PFSK-1 (cell line): ENCODE measurements at regions not wholly inside any gene's neighbourhood (a gene's known extent, or its start where the extent isn't known, plus 50 kb on each side); places are given as distances from the start of the nearest gene placed in this dataset.

Experiments used
- REST ChIP-seq, 2 experiments: IDR thresholded peaks; 2 replicates each; pipeline versions ENCODE4 v1.6.1 to v1.8.0; 2011 to 2012; ENCODE audit warnings: low read depth in 2 of 2, low read length in 2 of 2, control low read depth in 1 of 2, inconsistent platforms in 1 of 2, mild to moderate bottlenecking in 1 of 2, moderate library complexity in 1 of 2; ENCODE audit not compliant: insufficient read depth in 1 of 2
- SIN3A ChIP-seq: IDR thresholded peaks from 2 replicates; pipeline ENCODE4 v1.6.1; 2012; ENCODE audit warnings: mild to moderate bottlenecking, low read length, moderate library complexity, borderline replicate concordance; ENCODE audit not compliant: insufficient read depth

GRCh38 chr16:9259914-9260608, 168.6 kb downstream of the HAPSTR1 start:
- TF ChIP-seq SIN3A (no peak), REST (IDR thresholded peaks at IDR 0.05; ENCODE audit: insufficient read depth in 1 of 2, low read depth in 2 of 2, low read length in 2 of 2) (no peak)
